GM10266 (cell line): ENCODE measurements at regions not wholly inside any gene's neighbourhood (a gene's known extent, or its start where the extent isn't known, plus 50 kb on each side); places are given as distances from the start of the nearest gene placed in this dataset.
A peak's percentile ranks its signal among the peaks of the same experiment; 100 is the strongest.
"Not testable (repeated sequence)": the region's sequence is repeated elsewhere in the genome, so short reads cannot be mapped to it uniquely, and the experiment has no call there.

Experiments used
- DNase-seq: peaks from one replicate; pipeline ENCODE4 v3.0.0; 2012; ENCODE audit errors: extremely low spot score
- TF ChIP-seq, protein P1 (sequence below): IDR thresholded peaks from 2 replicates; pipeline ENCODE4 v1.5.1; 2012; ENCODE audit warnings: mild to moderate bottlenecking, low read depth; ENCODE audit not compliant: control insufficient read depth, insufficient read depth; ENCODE audit errors: missing control alignments

DNA sequence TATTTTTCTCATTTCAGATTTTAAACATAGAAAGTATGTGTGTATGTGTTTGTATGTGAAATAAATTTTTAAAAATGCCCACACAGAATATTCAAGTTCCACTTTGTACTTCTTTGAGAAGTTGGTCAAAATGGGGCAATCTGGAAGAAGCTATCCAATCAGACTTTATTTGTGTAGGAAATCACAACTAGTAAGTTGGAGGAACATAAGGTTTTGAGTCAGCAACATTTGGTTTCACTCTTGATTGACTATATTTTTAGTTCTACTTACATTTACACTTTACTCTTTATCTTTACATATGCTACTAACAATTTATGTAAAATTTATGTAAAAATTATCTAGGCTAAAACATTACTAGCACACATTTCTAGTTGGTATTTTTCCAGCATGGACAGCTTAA is 128.1 kb downstream of the ATXN7L3B start:
- no peak for DNase-seq
- TF ChIP-seq, protein P1, sequence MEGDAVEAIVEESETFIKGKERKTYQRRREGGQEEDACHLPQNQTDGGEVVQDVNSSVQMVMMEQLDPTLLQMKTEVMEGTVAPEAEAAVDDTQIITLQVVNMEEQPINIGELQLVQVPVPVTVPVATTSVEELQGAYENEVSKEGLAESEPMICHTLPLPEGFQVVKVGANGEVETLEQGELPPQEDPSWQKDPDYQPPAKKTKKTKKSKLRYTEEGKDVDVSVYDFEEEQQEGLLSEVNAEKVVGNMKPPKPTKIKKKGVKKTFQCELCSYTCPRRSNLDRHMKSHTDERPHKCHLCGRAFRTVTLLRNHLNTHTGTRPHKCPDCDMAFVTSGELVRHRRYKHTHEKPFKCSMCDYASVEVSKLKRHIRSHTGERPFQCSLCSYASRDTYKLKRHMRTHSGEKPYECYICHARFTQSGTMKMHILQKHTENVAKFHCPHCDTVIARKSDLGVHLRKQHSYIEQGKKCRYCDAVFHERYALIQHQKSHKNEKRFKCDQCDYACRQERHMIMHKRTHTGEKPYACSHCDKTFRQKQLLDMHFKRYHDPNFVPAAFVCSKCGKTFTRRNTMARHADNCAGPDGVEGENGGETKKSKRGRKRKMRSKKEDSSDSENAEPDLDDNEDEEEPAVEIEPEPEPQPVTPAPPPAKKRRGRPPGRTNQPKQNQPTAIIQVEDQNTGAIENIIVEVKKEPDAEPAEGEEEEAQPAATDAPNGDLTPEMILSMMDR = no peak

DNA sequence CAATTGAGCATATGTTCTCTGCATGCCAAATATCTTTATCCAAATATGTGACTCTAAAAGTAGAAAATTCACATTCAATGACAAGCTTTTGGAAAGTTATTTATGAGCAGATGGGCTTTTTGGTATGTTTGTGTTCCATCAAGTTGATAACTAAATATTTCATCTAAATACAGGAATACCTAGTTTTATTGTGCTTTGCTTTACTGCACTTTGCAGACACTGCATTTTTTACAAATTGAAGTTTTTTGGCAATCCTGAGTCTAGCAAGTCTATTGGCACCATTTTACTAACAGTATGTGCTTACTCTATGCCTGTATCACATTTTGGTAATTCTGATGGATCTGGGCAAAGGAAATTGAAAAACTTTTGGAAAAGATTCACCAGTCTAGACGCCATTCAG is 133.8 kb downstream of the ATXN7L3B start:
- TF ChIP-seq, protein P1 = no peak

DNA sequence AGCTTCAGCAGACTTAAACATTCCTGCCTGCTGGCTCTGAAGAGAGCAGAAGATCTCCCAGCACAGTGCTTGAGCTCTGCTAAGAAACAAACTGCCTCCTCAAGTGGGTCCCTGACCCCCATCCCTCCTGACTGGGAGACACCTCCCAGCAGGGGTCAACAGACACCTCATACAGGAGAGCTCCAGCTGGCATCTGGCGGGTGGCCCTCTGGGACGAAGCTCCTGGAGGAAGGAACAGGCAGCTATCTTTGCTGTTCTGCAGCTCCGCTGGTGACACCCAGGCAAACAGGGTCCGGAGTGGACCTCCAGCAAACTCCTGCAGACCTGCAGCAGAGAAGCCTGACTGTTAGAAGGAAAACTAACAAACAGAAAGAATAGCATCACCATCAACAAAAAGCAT is 139.3 kb downstream of the ATXN7L3B start:
- DNase-seq = not testable (repeated sequence)

More for the DNA sequence above, 133.8 kb downstream of the ATXN7L3B start:
- no peak for DNase-seq

GRCh38 chr12:74685385-74685784 is 147.8 kb downstream of the ATXN7L3B start:
- TF ChIP-seq, protein P1 = no peak
- DNase-seq = no peak

DNA sequence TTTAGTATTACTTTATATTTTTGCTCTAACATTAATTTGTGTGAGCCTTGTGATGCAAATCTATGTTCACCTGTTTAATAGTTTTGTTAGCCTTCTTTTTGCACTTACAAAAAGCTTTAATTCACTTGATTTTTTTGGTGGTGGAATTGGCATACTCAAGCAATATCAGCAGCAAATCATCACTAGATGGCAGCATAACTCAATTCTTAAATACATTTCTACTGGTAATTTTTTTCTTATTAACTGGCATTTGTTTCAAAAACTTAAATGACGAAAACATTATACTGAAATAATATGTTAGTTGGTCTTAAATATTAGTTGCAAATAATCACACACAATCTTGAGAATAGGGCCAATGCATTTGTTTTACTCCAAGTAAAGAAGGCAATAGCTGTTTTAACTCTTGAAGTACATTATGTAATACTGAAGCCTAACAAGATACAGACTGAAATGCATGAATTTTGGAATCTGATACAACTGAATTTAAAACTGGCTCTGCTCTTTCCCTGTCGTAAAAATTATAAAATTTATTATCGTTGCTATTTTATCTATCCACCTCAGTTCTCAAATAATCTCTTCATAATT is 151.5 kb downstream of the ATXN7L3B start:
- TF ChIP-seq, protein P1 = peak; percentile 60
- no peak for DNase-seq

DNA sequence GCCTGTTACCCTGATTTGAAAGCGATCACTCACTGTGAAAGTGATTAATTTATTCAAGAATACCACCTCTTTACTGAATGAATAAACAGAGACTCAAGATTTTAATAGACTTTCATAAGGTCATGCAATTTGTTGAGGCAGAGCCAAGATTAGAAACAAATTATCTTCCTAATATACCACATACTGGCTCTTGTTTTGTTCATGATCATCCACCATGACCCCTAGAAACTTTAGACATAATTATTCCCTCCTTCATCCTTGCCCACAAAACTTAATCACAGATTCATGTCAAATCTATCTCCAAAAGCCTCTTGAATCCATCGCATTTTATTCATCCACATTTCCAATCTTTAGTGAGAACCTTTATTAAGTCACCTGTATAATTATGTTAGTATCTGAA is 152.3 kb downstream of the ATXN7L3B start:
- TF ChIP-seq, protein P1 = no peak

DNA sequence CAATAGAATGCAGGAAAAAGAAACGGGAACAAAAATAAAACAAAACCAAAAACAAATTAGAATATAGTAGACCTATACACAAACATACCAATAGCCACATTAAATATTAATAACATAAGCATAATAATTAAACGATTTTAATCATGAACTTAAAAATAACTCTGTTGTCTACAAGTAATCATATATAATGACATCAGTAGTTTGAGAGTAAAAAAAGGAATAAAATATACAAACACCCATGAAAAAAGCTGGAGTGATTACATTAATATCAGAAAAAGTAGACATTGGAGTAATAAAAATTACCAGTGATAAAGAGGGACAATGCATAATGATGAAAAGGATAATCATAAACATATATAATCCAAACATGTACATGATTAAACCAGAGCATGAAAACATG is 181.8 kb downstream of the ATXN7L3B start:
- no peak for DNase-seq
- TF ChIP-seq, protein P1 = no peak

More for the DNA sequence above, 152.3 kb downstream of the ATXN7L3B start:
- no peak for DNase-seq

DNA sequence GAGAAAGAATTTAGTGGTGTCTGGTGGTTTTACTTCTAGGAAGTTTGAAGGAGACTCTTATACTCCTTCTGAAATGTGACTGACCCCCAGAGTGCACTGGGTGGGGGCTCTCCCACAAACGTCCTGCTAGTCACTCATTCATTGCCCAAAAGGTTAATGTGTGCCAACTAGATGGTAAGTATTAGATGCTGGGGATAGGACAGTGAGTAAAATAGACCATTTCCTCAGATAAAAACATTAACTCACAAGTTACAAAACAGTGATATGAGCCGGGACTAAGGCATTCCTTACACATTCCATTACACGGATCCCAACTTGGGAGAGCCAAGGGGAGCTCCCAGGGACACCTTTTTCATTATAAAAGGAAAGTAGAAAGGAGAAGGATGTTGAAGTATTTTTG is 185.1 kb downstream of the ATXN7L3B start:
- TF ChIP-seq, protein P1 = no peak
- DNase-seq = no peak
